ENCODE measurements at regions not wholly inside any gene's neighbourhood (a gene's known extent, or its start where the extent isn't known, plus 50 kb on each side); places are given as distances from the start of the nearest gene placed in this dataset.

DNA sequence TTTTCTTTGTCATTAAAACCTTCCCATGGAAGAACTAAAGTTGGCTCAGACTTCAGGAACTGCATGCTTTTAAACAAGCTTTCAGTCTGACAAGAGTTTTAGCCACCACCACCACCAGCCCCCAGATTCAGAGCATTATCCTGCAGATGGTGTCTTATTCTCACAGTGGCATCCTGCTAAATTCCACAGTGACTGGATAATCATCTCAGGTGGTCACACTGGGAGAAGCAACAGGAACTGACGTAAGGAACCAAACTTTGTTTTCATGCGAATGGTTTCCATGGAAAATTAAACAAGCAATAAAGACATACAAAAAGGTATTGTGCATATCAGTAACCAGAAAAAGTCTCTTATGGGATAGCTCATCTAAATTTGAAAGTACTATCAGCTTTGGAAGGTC is 370.7 kb downstream of the FBXW7 start:
- H3K9ac ChIP-seq (ENCODE audit: low read depth in 1 of 2, low read length in 2 of 2) = no peak overlapping the region
- H3K27me3 ChIP-seq (ENCODE audit: control insufficient read depth in 2 of 2, insufficient read depth in 2 of 2, low read length in 2 of 2) = peaks cover 0 to 4% of the 10 kb centered on the region in 2 donors
- no peaks in the 10 kb centered on the region for H3K36me3 ChIP-seq (ENCODE audit: control insufficient read depth in 2 of 2, insufficient read depth in 2 of 2, low read length in 2 of 2)
- H3K9me3 ChIP-seq (ENCODE audit: control insufficient read depth in 2 of 2, low read length in 2 of 2) = no peaks in the 10 kb centered on the region
- H3K27ac ChIP-seq (ENCODE audit: low read depth in 2 of 2, low read length in 2 of 2) = no peak overlapping the region
- H3K4me1 ChIP-seq (ENCODE audit: control insufficient read depth in 2 of 2, insufficient read depth in 2 of 2, low read length in 2 of 2) = no peaks in the 10 kb centered on the region
- H3K4me3 ChIP-seq (ENCODE audit: low read length in 2 of 2) = no peak overlapping the region

DNA sequence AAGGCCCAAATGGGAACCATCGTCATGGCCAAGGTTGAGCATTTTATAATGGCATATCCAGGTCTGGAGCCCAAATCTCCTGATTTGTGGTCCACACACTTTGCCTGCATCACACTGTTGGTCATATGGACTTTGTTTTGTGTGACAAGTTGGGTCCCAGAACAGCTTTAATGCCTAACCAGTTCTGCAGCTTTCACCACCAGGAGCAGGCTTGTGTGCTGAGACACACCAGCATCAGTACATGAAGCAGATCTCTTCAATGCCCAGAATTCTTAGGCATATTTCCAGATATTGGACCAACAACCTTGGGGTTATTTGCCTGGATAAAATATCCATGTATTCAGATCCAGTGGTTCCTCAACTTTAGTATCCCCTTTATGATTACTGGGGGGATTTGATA is 371.3 kb downstream of the FBXW7 start:
- Histone ChIP-seq H3K4me1 (ENCODE audit: control insufficient read depth in 2 of 2, insufficient read depth in 2 of 2, low read length in 2 of 2) (no peaks in the 10 kb centered on the region), H3K27me3 (ENCODE audit: control insufficient read depth in 2 of 2, insufficient read depth in 2 of 2, low read length in 2 of 2) (peaks cover 0 to 4% of the 10 kb centered on the region in 2 donors), H3K9me3 (ENCODE audit: control insufficient read depth in 2 of 2, low read length in 2 of 2) (no peaks in the 10 kb centered on the region)

DNA sequence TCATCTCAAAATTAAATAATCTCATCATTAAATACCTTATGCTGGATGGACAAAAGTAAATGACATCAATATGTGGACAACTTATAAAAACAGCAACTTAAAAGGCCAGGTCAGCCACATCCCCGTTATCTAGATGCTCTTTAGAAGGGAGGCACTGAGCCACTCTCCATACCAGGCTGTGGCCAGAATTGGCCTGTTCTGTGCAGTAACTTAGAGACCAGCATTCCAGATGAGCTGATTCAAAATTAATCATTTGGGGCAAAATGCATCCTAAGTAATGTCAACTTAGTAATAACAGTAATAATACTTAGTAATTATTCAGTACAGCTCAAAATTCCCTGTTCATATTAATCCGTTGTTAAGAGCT is 373.6 kb downstream of the FBXW7 start:
- peaks cover 0 to 4% of the 10 kb centered on the region in 2 donors for H3K27me3 ChIP-seq (ENCODE audit: control insufficient read depth in 2 of 2, insufficient read depth in 2 of 2, low read length in 2 of 2)
- no peak overlapping the region for H3K4me3 ChIP-seq (ENCODE audit: low read length in 2 of 2)
- H3K27ac ChIP-seq (ENCODE audit: low read depth in 2 of 2, low read length in 2 of 2) = no peak overlapping the region

More for the DNA sequence above, 371.3 kb downstream of the FBXW7 start:
- H3K36me3 ChIP-seq (ENCODE audit: control insufficient read depth in 2 of 2, insufficient read depth in 2 of 2, low read length in 2 of 2) = no peaks in the 10 kb centered on the region
- H3K9ac ChIP-seq (ENCODE audit: low read depth in 1 of 2, low read length in 2 of 2) = no peak overlapping the region
- no peak overlapping the region for H3K4me3 ChIP-seq (ENCODE audit: low read length in 2 of 2)
- H3K27ac ChIP-seq (ENCODE audit: low read depth in 2 of 2, low read length in 2 of 2) = no peak overlapping the region

DNA sequence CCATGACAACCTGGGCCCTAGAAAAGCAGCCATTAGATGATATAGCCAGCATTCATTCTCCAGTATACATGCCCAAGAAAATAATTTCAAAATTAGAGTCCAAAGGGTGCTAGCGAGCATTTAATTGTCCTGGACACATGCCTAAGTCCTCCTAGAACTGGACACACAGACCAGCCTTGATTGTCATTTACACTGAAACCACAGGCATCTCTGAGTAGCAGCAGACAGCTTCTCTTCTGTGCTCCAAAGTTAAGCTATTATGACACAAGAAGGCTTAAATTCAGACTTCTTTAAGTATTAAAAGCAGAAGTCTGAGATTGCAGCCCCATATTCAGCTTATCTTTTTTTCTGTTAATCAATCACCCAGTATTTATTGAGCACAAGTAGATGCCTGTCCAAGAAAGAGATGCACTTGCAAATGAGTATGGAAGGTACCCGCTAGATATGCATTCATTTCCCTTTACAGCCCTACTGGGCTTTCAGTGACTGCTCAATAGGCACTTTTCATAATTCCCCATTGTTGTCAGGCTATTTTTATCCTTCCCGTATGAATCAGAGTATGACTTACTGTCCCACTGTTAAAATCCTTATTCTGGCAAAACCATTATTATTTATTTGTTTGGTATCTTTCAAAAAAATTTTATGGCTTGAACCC is 374.1 kb downstream of the FBXW7 start:
- H3K4me1 ChIP-seq (ENCODE audit: control insufficient read depth in 2 of 2, insufficient read depth in 2 of 2, low read length in 2 of 2) = no peaks in the 10 kb centered on the region
- no peak overlapping the region for H3K9ac ChIP-seq (ENCODE audit: low read depth in 1 of 2, low read length in 2 of 2)
- no peak overlapping the region for H3K27ac ChIP-seq (ENCODE audit: low read depth in 2 of 2, low read length in 2 of 2)
- H3K4me3 ChIP-seq (ENCODE audit: low read length in 2 of 2) = no peak overlapping the region
- H3K9me3 ChIP-seq (ENCODE audit: control insufficient read depth in 2 of 2, low read length in 2 of 2) = no peaks in the 10 kb centered on the region
- H3K27me3 ChIP-seq (ENCODE audit: control insufficient read depth in 2 of 2, insufficient read depth in 2 of 2, low read length in 2 of 2) = peaks cover 0 to 4% of the 10 kb centered on the region in 2 donors
- no peaks in the 10 kb centered on the region for H3K36me3 ChIP-seq (ENCODE audit: control insufficient read depth in 2 of 2, insufficient read depth in 2 of 2, low read length in 2 of 2)

More for the DNA sequence above, 373.6 kb downstream of the FBXW7 start:
- Histone ChIP-seq H3K36me3 (ENCODE audit: control insufficient read depth in 2 of 2, insufficient read depth in 2 of 2, low read length in 2 of 2) (no peaks in the 10 kb centered on the region), H3K9me3 (ENCODE audit: control insufficient read depth in 2 of 2, low read length in 2 of 2) (no peaks in the 10 kb centered on the region), H3K4me1 (ENCODE audit: control insufficient read depth in 2 of 2, insufficient read depth in 2 of 2, low read length in 2 of 2) (no peaks in the 10 kb centered on the region), H3K9ac (ENCODE audit: low read depth in 1 of 2, low read length in 2 of 2) (no peak overlapping the region)

DNA sequence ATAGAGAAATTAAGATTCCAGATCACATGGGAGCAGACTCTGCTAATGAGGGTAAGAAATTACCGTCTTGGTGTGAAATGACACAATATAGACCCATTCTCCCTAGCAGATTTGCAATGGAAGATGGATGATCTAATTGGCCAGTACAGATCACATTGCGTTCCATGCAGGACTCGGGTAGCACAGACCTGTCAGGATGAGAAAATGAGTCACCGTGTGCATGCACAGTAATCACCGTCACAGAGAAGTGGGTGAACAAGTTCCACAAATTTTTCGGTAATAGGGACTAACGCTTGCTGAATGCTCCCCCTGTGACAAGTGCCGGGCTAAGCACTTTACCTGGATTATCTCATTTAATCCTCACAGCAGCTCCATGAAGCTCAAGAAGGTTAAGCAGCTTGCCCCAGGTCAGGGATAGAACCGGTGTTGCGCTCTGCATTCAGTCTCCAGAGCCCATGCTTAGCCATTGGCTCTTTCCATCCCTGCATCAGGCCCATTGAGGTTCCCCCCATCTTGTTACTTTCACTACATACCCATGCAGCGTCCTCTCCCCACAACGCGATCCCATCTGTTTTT is 375.6 kb downstream of the FBXW7 start:
- Histone ChIP-seq H3K4me3 (ENCODE audit: low read length in 2 of 2) (no peak overlapping the region), H3K27ac (ENCODE audit: low read depth in 2 of 2, low read length in 2 of 2) (no peak overlapping the region), H3K4me1 (ENCODE audit: control insufficient read depth in 2 of 2, insufficient read depth in 2 of 2, low read length in 2 of 2) (no peaks in the 10 kb centered on the region), H3K36me3 (ENCODE audit: control insufficient read depth in 2 of 2, insufficient read depth in 2 of 2, low read length in 2 of 2) (no peaks in the 10 kb centered on the region), H3K9ac (ENCODE audit: low read depth in 1 of 2, low read length in 2 of 2) (no peak overlapping the region), H3K9me3 (ENCODE audit: control insufficient read depth in 2 of 2, low read length in 2 of 2) (no peaks in the 10 kb centered on the region), H3K27me3 (ENCODE audit: control insufficient read depth in 2 of 2, insufficient read depth in 2 of 2, low read length in 2 of 2) (peaks cover 0 to 4% of the 10 kb centered on the region in 2 donors)

DNA sequence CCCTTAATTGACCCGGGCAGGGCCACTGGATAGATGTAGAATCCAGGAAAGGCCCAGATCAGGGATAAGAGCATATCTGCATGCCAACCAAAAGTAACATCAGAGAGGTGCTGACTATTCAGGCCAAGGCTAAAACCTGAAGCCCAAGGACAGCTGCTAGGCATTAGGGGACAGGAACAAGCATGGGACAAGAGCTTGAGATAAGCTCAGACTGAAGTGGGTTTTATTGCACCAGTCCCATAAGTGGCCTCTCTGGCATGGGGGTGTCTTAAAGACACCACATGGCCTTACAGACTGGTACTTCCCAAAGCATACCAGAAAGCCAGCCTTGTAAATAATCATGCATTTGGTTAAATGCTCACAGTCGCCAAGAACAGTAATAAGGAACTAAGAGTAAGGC is 376.1 kb downstream of the FBXW7 start:
- H3K27ac ChIP-seq (ENCODE audit: low read depth in 2 of 2, low read length in 2 of 2) = no peak overlapping the region
- no peaks in the 10 kb centered on the region for H3K36me3 ChIP-seq (ENCODE audit: control insufficient read depth in 2 of 2, insufficient read depth in 2 of 2, low read length in 2 of 2)
- H3K4me3 ChIP-seq (ENCODE audit: low read length in 2 of 2) = no peak overlapping the region
- H3K9me3 ChIP-seq (ENCODE audit: control insufficient read depth in 2 of 2, low read length in 2 of 2) = no peaks in the 10 kb centered on the region
- H3K27me3 ChIP-seq (ENCODE audit: control insufficient read depth in 2 of 2, insufficient read depth in 2 of 2, low read length in 2 of 2) = peaks cover 0 to 4% of the 10 kb centered on the region in 2 donors
- no peak overlapping the region for H3K9ac ChIP-seq (ENCODE audit: low read depth in 1 of 2, low read length in 2 of 2)
- no peaks in the 10 kb centered on the region for H3K4me1 ChIP-seq (ENCODE audit: control insufficient read depth in 2 of 2, insufficient read depth in 2 of 2, low read length in 2 of 2)

DNA sequence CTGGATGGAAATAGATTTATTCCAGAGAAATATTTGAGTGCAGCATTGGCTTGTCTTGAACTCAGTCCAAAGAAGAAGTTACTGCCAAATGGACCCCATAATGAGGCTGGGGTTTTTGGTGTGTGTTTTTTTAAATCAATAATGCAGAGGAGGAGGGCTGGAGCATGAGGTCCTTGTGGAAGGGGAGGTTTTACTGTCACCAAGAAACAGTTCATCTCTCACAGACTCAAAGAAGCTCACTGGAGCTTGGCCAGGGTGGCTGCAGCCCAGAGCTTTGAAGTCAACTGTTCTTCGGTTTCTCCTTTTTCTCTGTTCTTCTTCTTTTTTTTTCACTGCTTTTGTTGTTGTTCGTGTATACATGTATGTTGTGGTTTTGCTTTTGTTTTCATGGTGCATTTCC is 377.7 kb downstream of the FBXW7 start:
- no peaks in the 10 kb centered on the region for H3K27me3 ChIP-seq (ENCODE audit: control insufficient read depth in 2 of 2, insufficient read depth in 2 of 2, low read length in 2 of 2)
- no peak overlapping the region for H3K4me3 ChIP-seq (ENCODE audit: low read length in 2 of 2)
- no peak overlapping the region for H3K9ac ChIP-seq (ENCODE audit: low read depth in 1 of 2, low read length in 2 of 2)
- H3K9me3 ChIP-seq (ENCODE audit: control insufficient read depth in 2 of 2, low read length in 2 of 2) = no peaks in the 10 kb centered on the region
- H3K36me3 ChIP-seq (ENCODE audit: control insufficient read depth in 2 of 2, insufficient read depth in 2 of 2, low read length in 2 of 2) = no peaks in the 10 kb centered on the region
- H3K4me1 ChIP-seq (ENCODE audit: control insufficient read depth in 2 of 2, insufficient read depth in 2 of 2, low read length in 2 of 2) = no peaks in the 10 kb centered on the region
- H3K27ac ChIP-seq (ENCODE audit: low read depth in 2 of 2, low read length in 2 of 2) = no peak overlapping the region

DNA sequence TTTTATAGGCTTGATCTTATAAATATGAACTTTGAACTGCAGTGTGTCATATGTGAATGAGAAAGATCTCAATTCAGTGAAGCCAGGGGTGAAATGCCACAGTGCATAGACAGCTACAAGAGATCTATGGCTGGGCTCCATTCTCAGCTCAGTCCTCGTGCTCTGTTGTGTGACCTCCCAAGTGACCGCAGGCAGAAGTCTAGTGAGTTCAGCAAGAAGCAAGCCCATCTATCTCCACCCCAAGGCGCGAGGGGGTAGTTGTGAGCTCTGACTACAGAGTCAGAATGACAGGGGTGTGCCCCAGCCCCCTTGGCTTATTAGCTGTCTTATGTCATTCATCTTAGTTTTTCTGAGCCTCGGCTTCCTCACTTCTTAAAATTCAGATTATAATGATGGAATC is 378.3 kb downstream of the FBXW7 start:
- no peak overlapping the region for H3K9ac ChIP-seq (ENCODE audit: low read depth in 1 of 2, low read length in 2 of 2)
- H3K27ac ChIP-seq (ENCODE audit: low read depth in 2 of 2, low read length in 2 of 2) = no peak overlapping the region
- no peaks in the 10 kb centered on the region for H3K9me3 ChIP-seq (ENCODE audit: control insufficient read depth in 2 of 2, low read length in 2 of 2)
- H3K36me3 ChIP-seq (ENCODE audit: control insufficient read depth in 2 of 2, insufficient read depth in 2 of 2, low read length in 2 of 2) = no peaks in the 10 kb centered on the region
- no peaks in the 10 kb centered on the region for H3K27me3 ChIP-seq (ENCODE audit: control insufficient read depth in 2 of 2, insufficient read depth in 2 of 2, low read length in 2 of 2)
- H3K4me1 ChIP-seq (ENCODE audit: control insufficient read depth in 2 of 2, insufficient read depth in 2 of 2, low read length in 2 of 2) = no peaks in the 10 kb centered on the region
- no peak overlapping the region for H3K4me3 ChIP-seq (ENCODE audit: low read length in 2 of 2)

DNA sequence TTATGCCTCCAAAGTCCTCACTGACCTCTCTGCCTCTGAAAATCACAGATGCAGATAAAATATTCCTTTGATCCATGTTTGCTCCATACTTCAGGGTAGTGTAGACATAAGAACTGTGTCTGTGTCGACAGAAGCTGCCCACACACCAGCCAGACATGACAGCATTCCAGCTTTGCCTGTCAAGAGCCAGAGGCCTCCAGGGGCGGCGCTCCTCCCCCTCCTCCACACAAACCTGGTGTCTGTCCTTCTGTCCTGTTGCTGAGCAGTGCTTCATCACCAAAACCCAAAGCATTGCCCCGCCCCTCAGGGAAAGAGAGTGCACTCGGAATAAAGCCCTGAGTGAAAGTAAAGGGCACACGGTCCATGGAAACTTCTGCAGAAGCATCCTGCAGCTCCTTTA is 379.4 kb downstream of the FBXW7 start:
- Histone ChIP-seq H3K36me3 (ENCODE audit: control insufficient read depth in 2 of 2, insufficient read depth in 2 of 2, low read length in 2 of 2) (no peaks in the 10 kb centered on the region), H3K27me3 (ENCODE audit: control insufficient read depth in 2 of 2, insufficient read depth in 2 of 2, low read length in 2 of 2) (no peaks in the 10 kb centered on the region), H3K4me1 (ENCODE audit: control insufficient read depth in 2 of 2, insufficient read depth in 2 of 2, low read length in 2 of 2) (no peaks in the 10 kb centered on the region), H3K27ac (ENCODE audit: low read depth in 2 of 2, low read length in 2 of 2) (no peak overlapping the region), H3K4me3 (ENCODE audit: low read length in 2 of 2) (no peak overlapping the region), H3K9me3 (ENCODE audit: control insufficient read depth in 2 of 2, low read length in 2 of 2) (no peaks in the 10 kb centered on the region), H3K9ac (ENCODE audit: low read depth in 1 of 2, low read length in 2 of 2) (no peak overlapping the region)

DNA sequence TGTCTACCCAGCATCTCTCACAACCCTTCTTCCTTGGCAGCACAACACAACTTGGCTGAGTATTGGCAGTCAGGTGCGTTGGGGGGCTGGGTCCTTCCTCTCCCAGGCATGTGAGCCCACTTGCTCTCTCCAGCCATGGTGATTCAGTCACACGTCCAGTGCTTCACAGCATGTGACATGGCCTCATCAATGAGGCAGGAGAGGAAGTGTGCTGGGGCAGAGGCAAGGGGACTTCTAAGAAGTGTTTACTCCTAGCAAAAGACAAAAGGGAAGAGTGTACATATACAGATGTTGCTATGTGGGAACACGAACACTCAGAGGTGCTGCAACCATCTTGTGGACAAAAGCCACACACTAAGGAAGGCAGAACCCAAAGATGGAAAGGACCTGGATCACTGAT is 380.8 kb downstream of the FBXW7 start:
- no peak overlapping the region for H3K9ac ChIP-seq (ENCODE audit: low read depth in 1 of 2, low read length in 2 of 2)
- no peaks in the 10 kb centered on the region for H3K4me1 ChIP-seq (ENCODE audit: control insufficient read depth in 2 of 2, insufficient read depth in 2 of 2, low read length in 2 of 2)
- no peaks in the 10 kb centered on the region for H3K9me3 ChIP-seq (ENCODE audit: control insufficient read depth in 2 of 2, low read length in 2 of 2)
- no peaks in the 10 kb centered on the region for H3K36me3 ChIP-seq (ENCODE audit: control insufficient read depth in 2 of 2, insufficient read depth in 2 of 2, low read length in 2 of 2)
- no peak overlapping the region for H3K4me3 ChIP-seq (ENCODE audit: low read length in 2 of 2)
- H3K27ac ChIP-seq (ENCODE audit: low read depth in 2 of 2, low read length in 2 of 2) = no peak overlapping the region
- no peaks in the 10 kb centered on the region for H3K27me3 ChIP-seq (ENCODE audit: control insufficient read depth in 2 of 2, insufficient read depth in 2 of 2, low read length in 2 of 2)
